Stimulated activated CD4-positive, alpha-beta T cell treated with anti-CD3 and anti-CD28 coated beads, Interleukin-4, amount 100 ng/mL, for 4 hours (primary cell): ENCODE measurements at regions not wholly inside any gene's neighbourhood (a gene's known extent, or its start where the extent isn't known, plus 50 kb on each side); places are given as distances from the start of the nearest gene placed in this dataset.
"Not testable (repeated sequence)": the region's sequence is repeated elsewhere in the genome, so short reads cannot be mapped to it uniquely, and the experiment has no call there.

Source experiments
- DNase-seq, 2 experiments: peaks; one replicate each; pipeline ENCODE4 v3.0.0-alpha.2; 2020

GRCh38 chr4:77220828-77221613 is 64.0 kb downstream of the CCNG2 start:
- no peak for DNase-seq

DNA sequence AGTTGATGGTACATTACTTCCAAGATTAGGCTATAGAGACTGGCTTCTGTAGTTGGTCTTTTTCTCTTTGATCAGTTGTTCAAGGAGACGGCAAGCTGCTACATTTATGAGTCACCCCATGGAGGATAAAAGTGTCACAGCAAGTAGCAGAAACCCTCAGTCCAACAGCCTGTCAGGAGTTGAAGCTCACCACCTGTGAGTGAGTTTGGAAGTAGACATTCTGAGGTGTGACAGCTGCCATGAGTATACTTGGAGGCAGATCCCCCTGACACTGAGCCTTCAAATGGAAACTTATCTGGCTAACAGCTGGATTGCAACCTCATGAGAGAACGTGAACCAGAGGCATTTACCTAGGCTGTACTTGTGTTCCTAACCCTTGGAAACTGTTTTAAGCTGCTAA is 68.0 kb downstream of the CCNG2 start:
- no peak for DNase-seq

DNA sequence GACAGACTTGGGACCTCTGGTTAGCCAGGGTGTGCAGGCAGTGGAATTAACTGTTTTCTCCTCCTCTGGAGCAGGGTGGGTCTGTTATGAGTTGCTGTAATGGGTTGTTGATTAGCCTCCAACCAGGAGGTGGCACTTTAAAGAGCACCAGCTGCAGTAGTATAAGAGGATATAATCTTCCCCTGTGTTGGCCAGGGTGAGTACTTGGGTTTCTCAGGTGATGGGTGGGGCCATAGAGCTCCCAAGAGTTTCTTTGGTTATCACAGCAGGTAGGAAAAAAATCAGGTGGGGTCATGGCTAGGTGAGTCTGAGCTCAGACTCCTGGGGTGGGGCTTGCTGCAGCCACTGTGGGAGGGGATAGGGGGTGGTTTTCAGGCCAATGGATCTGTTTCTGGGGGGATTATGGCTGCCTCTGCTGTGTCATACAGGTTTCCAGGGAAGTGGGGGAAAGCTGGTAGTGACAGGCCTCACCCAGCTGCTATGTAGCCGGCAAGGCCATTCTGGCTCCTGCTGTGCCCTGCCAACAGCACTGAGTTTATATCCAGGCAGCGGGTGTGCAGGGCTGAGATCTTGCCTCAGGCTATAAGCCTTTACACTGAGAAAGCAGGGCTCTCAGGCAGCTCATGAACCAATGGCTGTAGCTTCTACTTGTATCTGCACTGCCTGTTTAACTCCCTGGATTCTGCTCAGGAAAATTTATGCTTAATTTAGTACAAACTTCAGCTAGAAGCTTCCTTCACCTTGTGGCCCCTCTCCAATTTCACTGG is 70.1 kb downstream of the CCNG2 start:
- no peak for DNase-seq

DNA sequence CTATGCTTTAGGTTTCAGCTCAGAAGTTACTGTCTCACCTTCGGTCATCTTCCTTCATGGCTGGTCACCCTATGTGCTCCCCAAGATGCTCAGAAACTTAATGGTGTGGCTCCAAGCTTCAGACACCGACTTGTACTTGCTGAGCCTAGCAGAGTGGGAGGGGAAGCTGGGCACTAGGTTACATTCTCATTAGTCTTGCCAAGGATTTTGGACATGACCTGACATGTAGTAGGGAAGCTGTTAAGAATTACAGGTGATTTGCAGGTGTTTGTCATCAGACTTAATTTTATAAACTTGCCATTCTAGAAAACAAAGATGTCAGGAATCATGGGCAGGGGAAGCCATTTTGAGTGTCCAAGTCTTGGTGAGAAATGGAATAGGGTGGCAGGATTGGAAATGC is 72.4 kb downstream of the CCNG2 start:
- no peak for DNase-seq

GRCh38 chr4:77232653-77233052 is 75.6 kb downstream of the CCNG2 start:
- DNase-seq: no peak

DNA sequence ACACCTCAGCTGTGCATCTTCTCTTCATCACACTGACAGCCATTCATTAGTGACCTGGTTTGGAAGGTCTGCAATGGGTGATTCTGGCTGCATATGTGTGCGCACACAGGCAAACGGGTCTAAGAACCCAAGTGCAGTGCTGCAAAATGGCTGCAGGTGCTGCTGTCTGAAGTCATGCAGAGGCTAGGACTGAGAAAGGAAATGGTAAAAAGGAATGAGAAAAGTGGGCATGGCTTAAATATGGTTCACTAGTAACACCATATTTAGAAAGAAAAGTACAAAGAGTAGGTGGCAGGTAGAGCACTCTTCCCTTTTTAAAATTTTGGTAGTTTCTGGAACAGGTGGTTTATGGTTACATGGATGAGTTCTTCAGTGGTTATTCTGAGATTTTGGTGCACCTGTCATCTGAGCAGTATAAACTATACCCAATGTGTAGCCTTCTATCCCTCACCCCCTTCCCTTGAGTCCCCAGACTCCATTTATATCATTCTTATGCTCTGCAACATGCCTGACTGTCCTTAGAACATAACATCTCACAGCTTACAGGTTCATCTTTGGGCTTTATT is 78.4 kb downstream of the CCNG2 start:
- DNase-seq: no peak

- DNase-seq: no peak
Measured at GRCh38 chr4:77236806-77237205, 79.8 kb downstream of the CCNG2 start.

GRCh38 chr4:77240469-77241066 is 83.6 kb downstream of the CCNG2 start:
- DNase-seq: peak; percentile 30 to 52

DNA sequence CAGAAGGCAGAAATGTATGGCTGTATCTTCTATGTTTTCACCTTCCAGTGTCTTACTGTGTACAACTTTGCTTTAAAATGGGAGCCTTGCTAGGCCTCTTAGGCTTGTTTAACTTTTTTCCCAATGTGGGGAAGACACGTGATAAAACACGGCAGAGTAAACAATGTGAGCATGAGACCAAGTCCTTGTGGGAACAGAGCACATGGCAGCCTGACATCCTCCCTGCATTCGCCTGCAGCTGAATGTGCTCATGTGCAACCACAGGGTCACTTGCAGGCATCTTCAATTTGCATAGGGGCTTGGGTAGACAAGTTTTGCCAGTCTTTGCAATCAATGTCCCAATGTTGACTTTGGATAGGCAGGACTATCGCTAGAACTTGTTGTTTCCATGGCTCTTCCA is 91.8 kb downstream of the CCNG2 start:
- DNase-seq: no peak

- DNase-seq: no peak
Measured at GRCh38 chr4:77251751-77252150, 94.7 kb downstream of the CCNG2 start.

DNA sequence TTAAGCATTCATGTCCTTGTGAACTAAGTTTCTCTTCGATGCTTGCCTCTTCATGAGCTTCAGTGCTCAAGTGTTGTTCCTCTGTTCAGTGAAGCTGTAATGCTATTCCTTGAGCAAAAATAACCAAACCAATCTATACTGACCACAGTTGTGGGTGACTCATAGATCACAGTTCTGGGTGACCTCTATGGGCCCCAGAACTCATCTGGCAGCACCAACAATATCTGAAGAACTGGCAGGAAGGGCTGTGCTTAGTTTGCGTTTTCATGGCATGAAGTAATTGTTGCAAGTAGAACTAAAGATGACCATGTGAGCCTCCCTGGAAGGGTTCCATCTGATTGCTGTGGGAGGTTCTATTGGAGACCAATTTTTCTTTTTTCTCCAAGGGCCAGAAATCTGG is 106.2 kb downstream of the CCNG2 start:
- no peak for DNase-seq

DNA sequence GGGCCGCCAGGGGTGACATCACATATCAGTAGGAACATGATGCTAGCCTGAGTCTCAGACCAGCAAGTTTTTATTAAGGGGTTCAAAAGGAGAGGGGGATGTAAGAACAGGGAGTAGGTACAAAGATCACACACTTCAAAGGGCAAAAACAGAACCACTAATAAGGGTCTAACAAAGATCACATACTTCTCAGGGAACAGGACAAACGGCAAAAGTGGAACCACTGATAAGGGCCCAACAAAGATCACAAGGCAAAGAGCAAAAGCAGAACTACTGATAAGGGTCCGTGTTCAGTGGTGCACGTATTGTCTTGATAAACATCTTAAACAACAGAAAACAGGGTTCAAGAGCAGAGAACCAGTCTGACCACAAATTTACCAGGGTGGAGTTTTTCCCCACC is 107.0 kb downstream of the CCNG2 start:
- DNase-seq: not testable (repeated sequence)

DNA sequence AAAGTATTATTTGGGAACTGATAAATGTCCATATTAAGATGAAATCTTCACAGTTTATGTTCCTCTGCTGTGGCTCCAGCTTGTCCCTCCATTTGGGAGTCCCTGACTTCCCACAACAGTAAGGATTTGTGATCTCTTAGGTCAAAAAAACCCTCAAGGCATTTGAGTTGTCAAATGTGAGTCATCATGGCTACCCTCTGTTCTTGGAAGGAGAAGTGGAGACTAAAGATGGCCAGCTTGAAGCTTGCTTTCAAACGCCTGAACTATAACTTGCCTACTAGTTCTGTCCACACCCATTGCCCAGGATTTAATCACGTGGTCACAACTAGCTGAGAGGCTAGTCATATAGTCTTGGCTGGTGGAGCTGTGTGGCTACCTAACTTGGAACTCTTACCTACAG is 107.8 kb downstream of the CCNG2 start:
- no peak for DNase-seq

DNA sequence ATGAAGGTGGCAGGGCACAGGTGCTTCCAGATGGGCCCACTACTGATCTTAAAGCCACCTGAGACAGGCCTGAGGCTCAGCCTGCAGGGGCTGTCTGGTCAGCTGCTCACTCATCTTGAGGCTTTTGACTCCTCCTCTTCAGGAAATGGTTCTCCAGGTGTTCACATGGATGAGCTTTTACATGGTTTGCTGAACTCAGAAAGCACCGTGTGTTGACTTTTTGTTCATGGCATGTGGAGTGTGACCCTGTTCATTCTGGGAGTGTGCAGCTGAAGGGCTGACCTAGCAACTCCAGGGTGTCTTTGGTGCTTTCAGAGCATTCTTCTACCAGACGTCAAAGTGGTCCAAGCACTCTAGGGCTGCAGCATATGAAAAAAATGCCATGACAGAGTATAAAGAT is 111.1 kb downstream of the CCNG2 start:
- no peak for DNase-seq

DNA sequence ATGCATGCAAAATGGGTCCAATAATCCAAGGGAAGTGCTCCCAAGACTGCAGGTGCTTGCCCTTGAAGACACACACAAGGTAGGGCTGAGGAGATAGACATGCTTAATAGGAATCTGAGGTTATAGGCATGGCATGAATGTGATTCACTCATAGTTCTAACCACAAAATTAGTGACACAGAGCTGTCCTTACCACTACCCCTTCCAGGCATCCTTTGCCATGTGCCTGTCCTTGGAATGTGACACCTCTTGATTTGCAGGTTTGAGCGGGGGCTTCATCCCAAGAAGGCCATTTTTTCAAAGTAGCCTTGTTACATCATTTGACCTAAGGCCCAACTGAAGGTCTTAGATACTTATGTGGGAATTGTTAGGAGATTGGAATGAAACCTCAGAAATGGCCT is 112.5 kb downstream of the CCNG2 start:
- DNase-seq: no peak

GRCh38 chr4:77273412-77273811 is 116.4 kb downstream of the CCNG2 start:
- DNase-seq: no peak

DNA sequence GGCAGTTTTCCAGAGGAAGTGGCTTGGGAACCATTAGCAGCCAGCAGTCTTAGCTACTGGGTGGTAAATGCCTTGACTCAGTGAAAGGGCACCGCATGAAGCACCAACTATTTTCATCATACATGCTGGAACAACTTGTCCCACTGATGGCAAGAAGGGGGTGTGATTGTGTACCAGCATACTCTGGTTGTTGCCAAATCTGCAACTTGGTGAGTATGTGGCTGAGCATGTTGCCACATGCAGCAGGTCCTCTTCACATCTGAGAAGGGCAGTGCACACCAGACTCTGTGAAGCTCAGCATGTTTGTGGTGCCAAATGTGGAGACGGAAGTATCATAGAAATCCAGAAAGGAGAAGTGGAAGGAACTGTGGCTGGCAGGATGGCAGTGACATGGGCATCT is 122.1 kb downstream of the CCNG2 start:
- not testable (repeated sequence) for DNase-seq

GRCh38 chr4:77282305-77282704 is 125.3 kb downstream of the CCNG2 start:
- no peak for DNase-seq

- no peak for DNase-seq
Measured at GRCh38 chr4:77284036-77284435, 127.0 kb downstream of the CCNG2 start.

DNA sequence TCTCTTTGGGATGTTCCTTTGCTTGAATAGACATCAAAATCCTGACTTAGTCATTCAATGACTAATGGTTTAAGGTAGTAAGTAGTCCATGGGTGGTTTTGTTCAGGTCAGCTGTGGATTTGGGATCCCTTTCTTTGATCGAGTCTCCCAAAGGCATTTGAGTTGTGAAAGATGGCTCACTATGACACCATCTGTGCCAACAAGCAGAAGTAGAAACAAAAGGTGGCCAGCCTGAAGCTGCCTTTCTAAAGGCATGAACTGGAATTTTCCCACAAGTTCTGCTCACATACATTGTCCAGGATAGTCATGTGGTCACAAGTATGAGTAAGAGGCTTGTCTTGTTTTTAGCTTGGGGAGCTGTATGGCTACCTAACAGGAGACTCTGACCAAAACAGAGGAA is 129.9 kb downstream of the CCNG2 start:
- DNase-seq: no peak

- DNase-seq: no peak
Measured at GRCh38 chr4:77293426-77293825, 136.4 kb downstream of the CCNG2 start.

DNA sequence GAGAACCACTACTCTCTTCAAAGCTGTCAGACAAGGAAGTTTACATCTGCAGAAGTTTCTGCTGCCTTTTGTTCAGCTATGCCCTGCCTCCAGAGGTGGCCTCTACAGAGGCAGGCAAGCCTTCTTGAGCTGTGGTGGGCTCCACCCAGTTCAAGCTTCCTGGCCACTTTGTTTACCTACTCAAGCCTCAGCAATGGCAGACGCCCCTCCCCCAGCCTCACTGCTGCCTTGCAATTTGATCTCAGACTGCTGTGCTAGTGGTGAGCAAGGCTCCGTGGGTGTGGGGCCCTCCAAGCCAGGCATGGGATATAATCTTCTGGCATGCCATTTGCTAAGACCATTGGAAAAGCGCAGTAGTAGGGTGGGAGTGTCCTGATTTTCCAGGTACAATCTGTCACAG is 144.0 kb downstream of the CCNG2 start:
- not testable (repeated sequence) for DNase-seq

DNA sequence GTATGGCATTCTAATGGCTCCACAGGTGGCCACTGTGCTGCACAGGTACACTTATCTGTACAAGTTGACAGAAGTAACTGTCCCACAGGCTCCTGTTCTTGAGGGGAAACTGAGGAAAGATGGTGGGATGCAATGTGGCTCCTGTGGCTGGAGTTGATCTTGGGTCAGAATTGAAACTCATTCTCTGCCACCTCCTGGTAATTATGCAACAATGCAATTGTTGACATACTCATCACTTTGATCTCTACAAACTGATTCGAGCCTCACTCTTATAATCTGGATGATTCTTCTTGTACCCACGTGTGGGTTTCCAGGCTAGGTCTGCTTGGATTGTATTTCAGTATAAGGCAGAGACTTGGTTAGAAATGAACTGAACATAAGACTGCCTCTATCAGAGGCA is 148.8 kb downstream of the CCNG2 start:
- DNase-seq: no peak

DNA sequence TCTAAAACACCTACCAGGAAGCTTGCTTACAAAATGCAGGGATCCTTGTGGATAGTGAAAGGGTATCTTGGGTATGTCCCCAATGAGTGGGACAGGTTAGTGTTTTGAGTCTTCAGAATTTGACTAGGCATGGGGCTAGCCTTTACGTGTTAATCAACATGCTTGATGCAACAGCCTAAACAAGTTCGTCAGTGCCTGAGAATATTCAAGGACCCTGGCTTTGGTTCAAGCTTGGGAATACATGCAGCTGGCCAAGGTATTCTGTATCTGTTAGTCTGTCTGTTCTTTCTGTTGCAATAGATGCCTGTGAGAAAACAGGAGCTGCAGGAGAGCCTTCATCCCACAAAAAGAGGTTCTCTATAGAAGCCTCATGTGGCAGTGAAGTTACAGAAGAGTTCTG is 149.5 kb downstream of the CCNG2 start:
- no peak for DNase-seq
